LNCAP (cell line): ENCODE measurements at regions not wholly inside any gene's neighbourhood (a gene's known extent, or its start where the extent isn't known, plus 50 kb on each side); places are given as distances from the start of the nearest gene placed in this dataset.

Source experiments
- TF ChIP-seq, protein P1 (sequence below): fragments of 450-650 bp; IDR thresholded peaks from 2 replicates; pipeline ENCODE4 v1.5.1; 2017; ENCODE audit warnings: mild to moderate bottlenecking

DNA sequence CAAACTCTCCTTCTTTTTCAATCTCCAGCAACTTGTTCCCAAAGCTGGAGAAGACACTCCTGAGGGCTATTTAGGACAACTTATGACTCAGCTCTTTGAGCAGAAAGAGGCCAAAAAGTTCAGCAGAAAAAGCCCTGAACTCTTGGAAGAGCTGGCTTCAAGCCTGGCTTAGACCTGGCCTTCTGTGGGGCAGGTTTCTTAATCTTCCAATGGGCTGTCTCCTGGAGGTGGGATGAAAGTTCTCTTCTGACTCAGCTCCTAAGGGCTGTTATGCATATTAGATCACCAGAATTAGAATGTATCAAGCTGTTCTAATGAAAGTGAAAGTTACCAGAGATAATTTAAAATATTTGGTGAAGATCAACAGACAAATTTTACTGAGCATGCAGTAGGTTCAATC, 129.4 kb downstream of the RAD51AP2 start:
- TF ChIP-seq, protein P1, sequence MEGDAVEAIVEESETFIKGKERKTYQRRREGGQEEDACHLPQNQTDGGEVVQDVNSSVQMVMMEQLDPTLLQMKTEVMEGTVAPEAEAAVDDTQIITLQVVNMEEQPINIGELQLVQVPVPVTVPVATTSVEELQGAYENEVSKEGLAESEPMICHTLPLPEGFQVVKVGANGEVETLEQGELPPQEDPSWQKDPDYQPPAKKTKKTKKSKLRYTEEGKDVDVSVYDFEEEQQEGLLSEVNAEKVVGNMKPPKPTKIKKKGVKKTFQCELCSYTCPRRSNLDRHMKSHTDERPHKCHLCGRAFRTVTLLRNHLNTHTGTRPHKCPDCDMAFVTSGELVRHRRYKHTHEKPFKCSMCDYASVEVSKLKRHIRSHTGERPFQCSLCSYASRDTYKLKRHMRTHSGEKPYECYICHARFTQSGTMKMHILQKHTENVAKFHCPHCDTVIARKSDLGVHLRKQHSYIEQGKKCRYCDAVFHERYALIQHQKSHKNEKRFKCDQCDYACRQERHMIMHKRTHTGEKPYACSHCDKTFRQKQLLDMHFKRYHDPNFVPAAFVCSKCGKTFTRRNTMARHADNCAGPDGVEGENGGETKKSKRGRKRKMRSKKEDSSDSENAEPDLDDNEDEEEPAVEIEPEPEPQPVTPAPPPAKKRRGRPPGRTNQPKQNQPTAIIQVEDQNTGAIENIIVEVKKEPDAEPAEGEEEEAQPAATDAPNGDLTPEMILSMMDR: no peak

DNA sequence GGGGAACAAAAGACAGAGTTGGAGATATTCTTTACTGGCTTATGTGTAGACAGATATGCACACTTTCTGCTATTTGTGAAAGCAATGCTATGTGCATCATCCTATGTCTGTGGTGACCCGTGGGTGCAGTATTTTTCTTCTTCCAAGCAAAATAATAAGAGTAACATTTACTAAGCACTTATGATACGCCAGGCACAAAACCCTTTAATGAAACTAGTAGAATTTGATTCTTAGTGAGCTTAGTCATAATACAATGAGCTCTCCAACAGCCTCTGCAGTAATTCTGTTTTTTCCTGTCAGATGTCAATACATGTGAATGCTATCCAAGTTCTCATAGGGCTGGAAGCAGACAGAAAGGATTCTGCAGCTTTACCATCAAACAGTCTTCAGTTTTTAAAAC, 130.6 kb downstream of the RAD51AP2 start:
- TF ChIP-seq, protein P1: no peak

DNA sequence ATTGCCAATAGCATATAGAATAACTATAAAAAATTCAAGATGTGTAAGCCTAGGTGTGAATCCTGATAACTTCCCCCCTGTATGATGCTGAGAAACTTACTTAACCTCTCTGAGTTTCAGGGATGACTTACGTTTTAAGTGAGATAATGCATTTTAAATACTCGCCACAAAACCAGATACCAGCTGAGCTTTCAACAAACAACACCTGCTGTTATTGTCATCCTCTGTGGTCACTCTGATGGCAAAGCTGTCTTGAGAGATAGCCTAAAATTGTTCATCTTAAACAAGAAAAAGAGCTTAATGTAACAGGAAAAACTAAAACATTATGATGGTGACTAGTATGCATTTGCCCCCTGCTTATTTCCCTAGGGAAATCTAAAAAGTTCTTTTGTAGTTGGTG, 131.5 kb downstream of the RAD51AP2 start:
- TF ChIP-seq, protein P1: no peak

DNA sequence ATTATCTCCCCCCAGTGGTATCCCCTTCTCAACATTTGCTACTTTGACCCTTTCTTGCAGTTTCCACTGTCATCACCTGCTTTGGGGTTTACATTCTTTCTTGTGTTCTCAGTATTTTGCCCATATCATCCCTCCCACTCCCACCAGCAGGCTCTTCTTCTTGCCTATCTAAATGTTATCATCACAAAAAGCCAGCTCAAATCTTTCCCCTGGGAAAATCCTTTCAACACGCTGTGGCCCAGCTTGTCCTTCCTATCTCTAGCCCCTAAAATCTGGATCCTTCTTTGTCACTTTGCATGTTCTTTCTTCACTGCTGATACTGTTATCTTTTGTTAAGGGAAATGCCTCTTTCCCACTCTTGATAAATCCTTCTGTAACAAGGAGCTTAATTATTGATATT, 138.2 kb downstream of the RAD51AP2 start:
- TF ChIP-seq, protein P1: no peak

DNA sequence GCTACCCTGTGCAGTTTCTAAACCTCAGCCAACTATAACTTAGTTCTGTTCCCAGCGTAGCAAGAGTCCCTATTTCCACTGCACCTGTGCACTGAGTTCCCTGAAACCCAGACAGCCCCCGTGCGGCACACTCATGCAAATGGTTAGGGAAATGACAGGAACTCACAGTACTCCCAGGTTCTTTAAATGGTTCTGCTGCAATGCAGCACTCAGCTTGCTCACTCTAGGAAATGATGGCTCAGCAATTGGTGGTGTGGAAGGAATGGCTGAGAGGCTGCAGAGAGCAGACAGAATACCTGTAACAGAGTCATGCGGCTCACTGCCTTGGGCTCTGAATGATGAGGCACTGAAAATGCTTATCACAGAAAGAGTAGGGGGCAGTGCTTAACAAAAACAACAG, 143.0 kb downstream of the RAD51AP2 start:
- TF ChIP-seq, protein P1: no peak

DNA sequence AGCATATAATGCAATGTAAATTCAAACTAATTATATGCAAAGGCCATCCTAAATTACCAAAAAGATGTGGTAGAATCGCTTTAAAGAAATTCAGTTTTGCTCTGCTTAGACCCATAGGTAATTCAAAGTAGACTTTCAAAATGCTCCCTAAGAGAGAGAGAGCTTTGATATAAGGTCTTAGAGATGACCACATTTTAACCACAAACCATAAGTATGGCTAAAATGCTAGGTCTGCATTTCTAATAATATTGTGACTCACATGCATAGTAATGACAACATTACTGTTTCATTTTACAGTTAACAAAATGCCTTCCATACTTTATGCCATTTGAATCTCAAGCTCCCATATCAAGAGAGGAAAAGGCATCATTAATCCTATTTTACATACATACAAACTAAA, 144.5 kb downstream of the RAD51AP2 start:
- TF ChIP-seq, protein P1: no peak

DNA sequence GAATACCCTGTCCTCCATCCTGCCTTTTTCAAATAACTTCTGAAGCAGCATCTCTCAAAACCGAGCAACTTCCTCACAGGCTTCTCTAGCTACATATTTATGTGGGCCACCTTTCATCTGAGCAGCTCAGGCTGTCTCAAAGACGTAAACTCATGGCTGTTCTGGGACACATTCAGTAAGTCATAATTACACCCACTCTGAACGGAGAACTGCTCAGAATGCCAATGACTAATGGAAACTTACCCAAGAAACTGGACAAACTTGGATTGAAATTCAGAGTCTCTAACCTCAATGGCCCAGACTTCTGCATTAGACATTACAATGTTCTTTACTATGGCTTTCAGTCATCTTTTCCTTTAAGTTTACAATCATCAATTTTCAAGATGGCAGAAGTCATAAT, 145.2 kb downstream of the RAD51AP2 start:
- TF ChIP-seq, protein P1: no peak

DNA sequence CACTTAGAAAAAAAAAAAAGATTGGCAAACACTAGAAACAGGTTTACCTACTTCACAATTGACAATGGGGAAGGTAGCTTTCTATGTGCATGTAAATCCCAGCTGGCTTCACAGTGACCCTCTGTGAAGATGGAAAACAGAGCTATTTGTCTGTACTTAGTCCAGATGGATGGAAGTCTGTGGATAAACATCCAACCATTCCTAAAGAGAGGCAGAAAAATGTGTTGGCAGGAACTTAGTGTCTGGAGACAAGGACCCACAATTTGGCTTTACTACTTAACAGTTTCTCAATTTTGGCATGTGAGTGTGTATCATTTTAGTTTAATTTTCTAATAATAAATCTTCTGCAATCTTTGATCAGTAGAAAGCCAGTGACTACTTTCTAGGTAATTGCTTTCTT, 154.4 kb downstream of the RAD51AP2 start:
- TF ChIP-seq, protein P1: no peak
